Fibroblast of lung (primary cell): ENCODE measurements at regions not wholly inside any gene's neighbourhood (a gene's known extent, or its start where the extent isn't known, plus 50 kb on each side); places are given as distances from the start of the nearest gene placed in this dataset.

ENCODE experiments used
- EZH2 ChIP-seq: IDR thresholded peaks from 2 replicates; pipeline ENCODE4 v1.5.1; 2012; ENCODE audit warnings: low read length, control low read depth, mild to moderate bottlenecking; ENCODE audit errors: missing control alignments
- TF ChIP-seq, protein P1 (sequence below), 2 donors: IDR thresholded peaks in 1 of 2; conservative IDR thresholded peaks in 1 of 2; 1 replicate in 1 of 2; 2 replicates in 1 of 2; pipeline ENCODE4 v1.5.1; 2011 to 2012; ENCODE audit warnings: low read length in 2 of 2, control low read depth in 1 of 2, inconsistent platforms in 1 of 2, low read depth in 1 of 2, mild to moderate bottlenecking in 1 of 2

DNA sequence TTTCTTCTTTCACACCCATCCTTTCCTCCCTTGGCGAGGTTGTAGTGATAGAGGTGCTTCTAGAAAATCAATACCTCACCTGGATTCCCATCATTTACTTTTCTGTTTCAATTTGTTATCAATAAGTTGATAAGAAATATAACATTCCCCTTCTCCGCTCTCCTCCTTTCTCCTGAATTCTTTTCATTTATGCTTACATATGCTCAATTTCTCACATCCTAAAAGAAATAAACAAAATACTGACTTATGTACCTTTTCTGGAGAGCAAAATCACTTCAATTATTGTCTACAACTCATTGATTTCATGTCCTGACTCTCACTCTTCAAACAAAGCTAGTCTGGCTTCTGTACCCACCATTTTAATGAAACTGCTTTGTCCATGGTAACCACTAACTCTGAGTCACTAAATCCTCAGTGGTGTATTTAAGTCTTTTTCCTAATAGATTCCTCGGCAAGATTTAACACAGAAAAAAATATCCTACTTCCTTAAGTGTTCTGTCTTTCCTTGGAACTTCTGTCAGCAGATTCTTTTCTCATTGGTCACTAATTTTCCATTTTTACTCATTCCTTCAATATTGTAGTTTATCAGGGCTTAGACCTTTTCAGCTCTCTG, 289.6 kb downstream of the RFPL4B start:
- TF ChIP-seq EZH2, result no peak
- TF ChIP-seq, protein P1, sequence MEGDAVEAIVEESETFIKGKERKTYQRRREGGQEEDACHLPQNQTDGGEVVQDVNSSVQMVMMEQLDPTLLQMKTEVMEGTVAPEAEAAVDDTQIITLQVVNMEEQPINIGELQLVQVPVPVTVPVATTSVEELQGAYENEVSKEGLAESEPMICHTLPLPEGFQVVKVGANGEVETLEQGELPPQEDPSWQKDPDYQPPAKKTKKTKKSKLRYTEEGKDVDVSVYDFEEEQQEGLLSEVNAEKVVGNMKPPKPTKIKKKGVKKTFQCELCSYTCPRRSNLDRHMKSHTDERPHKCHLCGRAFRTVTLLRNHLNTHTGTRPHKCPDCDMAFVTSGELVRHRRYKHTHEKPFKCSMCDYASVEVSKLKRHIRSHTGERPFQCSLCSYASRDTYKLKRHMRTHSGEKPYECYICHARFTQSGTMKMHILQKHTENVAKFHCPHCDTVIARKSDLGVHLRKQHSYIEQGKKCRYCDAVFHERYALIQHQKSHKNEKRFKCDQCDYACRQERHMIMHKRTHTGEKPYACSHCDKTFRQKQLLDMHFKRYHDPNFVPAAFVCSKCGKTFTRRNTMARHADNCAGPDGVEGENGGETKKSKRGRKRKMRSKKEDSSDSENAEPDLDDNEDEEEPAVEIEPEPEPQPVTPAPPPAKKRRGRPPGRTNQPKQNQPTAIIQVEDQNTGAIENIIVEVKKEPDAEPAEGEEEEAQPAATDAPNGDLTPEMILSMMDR (conservative IDR thresholded peaks at IDR 0.05 in 1 of 2, IDR thresholded peaks at IDR 0.05 in 1 of 2; ENCODE audit: low read depth in 1 of 2, low read length in 2 of 2), result no peak
